Urinary bladder (tissue), 3 donors: ENCODE measurements at regions not wholly inside any gene's neighbourhood (a gene's known extent, or its start where the extent isn't known, plus 50 kb on each side); places are given as distances from the start of the nearest gene placed in this dataset.
A peak's percentile ranks its signal among the peaks of the same experiment; 100 is the strongest.

Experiments
- DNase-seq: peaks from one replicate; pipeline ENCODE4 v3.0.0-alpha.2; 2015; ENCODE audit errors: extremely low spot score
- H3K27ac ChIP-seq: one replicate; pipeline ENCODE4 v1.5.1; 2013; ENCODE audit warnings: low read depth, mild to moderate bottlenecking, moderate library complexity
- H3K36me3 ChIP-seq: one replicate; pipeline ENCODE4 v1.6.1; 2013; ENCODE audit warnings: mild to moderate bottlenecking, moderate library complexity; ENCODE audit not compliant: insufficient read depth
- H3K4me1 ChIP-seq: one replicate; pipeline ENCODE4 v1.6.1; 2013; ENCODE audit warnings: mild to moderate bottlenecking, moderate library complexity; ENCODE audit not compliant: insufficient read depth
- H3K4me3 ChIP-seq: one replicate; pipeline ENCODE4 v1.5.1; 2013; ENCODE audit warnings: low read depth, low read length
- WGBS: extraction: QIAGEN DNeasy Blood & Tissue Kit; methylation state at CpG from one replicate; pipeline ENCODE4 v1.1.7; 2013; 5-methylcytosine and 5-hydroxymethylcytosine counted together
- donor health status: healthy with polysubstance abuse.
- donor health status: healthy.

- Histone ChIP-seq H3K4me1 (no peaks in the 10 kb centered on the region), H3K27ac (no peak overlapping the region), H3K4me3 (no peak overlapping the region), H3K36me3 (no peaks in the 10 kb centered on the region)
- 95% methylated on average over 1 of the region's 1 CpG for WGBS
- DNase-seq, result no peak
These were observed 406.9 kb upstream of the USP24 start for GRCh38 chr1:55622074-55622473.

- Histone ChIP-seq H3K4me1 (no peaks in the 10 kb centered on the region), H3K36me3 (no peaks in the 10 kb centered on the region), H3K27ac (no peak overlapping the region), H3K4me3 (no peak overlapping the region)
- DNase-seq, result no peak
- WGBS, result 100% methylated on average over 1 of the region's 1 CpG
These were observed 403.0 kb upstream of the USP24 start for GRCh38 chr1:55618199-55618598.

GRCh38 chr1:55617288-55617982 is 402.3 kb upstream of the USP24 start:
- 86% methylated on average over 2 of the region's 2 CpGs for WGBS
- Histone ChIP-seq H3K36me3 (no peaks in the 10 kb centered on the region), H3K4me3 (no peak overlapping the region), H3K4me1 (no peaks in the 10 kb centered on the region), H3K27ac (no peak overlapping the region)
- DNase-seq, result no peak

GRCh38 chr1:55612988-55613387 is 397.8 kb upstream of the USP24 start:
- Histone ChIP-seq H3K27ac (no peak overlapping the region), H3K36me3 (no peaks in the 10 kb centered on the region), H3K4me3 (no peak overlapping the region), H3K4me1 (no peaks in the 10 kb centered on the region)
- DNase-seq, result no peak
- 76% methylated on average over 2 of the region's 2 CpGs for WGBS

- no peaks in the 10 kb centered on the region for H3K36me3 ChIP-seq
- H3K4me3 ChIP-seq, result no peak overlapping the region
- H3K27ac ChIP-seq, result no peak overlapping the region
- no peaks in the 10 kb centered on the region for H3K4me1 ChIP-seq
- WGBS, result 79% methylated on average over 2 of the region's 2 CpGs
- DNase-seq, result no peak
These were observed 396.0 kb upstream of the USP24 start for GRCh38 chr1:55611123-55611522.

- no peaks in the 10 kb centered on the region for H3K4me1 ChIP-seq
- H3K4me3 ChIP-seq, result no peak overlapping the region
- no peak overlapping the region for H3K27ac ChIP-seq
- DNase-seq, result no peak
- 91% methylated on average over 3 of the region's 3 CpGs for WGBS
- no peaks in the 10 kb centered on the region for H3K36me3 ChIP-seq
These were observed 395.0 kb upstream of the USP24 start for GRCh38 chr1:55610203-55610602.

- H3K4me3 ChIP-seq, result no peak overlapping the region
- H3K27ac ChIP-seq, result no peak overlapping the region
- no peaks in the 10 kb centered on the region for H3K36me3 ChIP-seq
- no peak for DNase-seq
- H3K4me1 ChIP-seq, result no peaks in the 10 kb centered on the region
These were observed 394.5 kb upstream of the USP24 start for GRCh38 chr1:55609630-55610029.

- Histone ChIP-seq H3K27ac (no peak overlapping the region), H3K4me3 (no peak overlapping the region), H3K4me1 (no peaks in the 10 kb centered on the region), H3K36me3 (no peaks in the 10 kb centered on the region)
- 46% methylated on average over 3 of the region's 3 CpGs for whole genome bisulfite sequencing
- no peak for DNase-seq
These were observed 390.0 kb upstream of the USP24 start for GRCh38 chr1:55605155-55605554.

- no peaks in the 10 kb centered on the region for H3K4me1 ChIP-seq
- peak; percentile 40 for DNase-seq
- H3K36me3 ChIP-seq, result no peaks in the 10 kb centered on the region
- H3K4me3 ChIP-seq, result no peak overlapping the region
- no peak overlapping the region for H3K27ac ChIP-seq
- WGBS, result 50% methylated on average over 3 of the region's 3 CpGs
These were observed 389.6 kb upstream of the USP24 start for GRCh38 chr1:55604749-55605148.

- no peaks in the 10 kb centered on the region for H3K4me1 ChIP-seq
- no peak for DNase-seq
- H3K36me3 ChIP-seq, result no peaks in the 10 kb centered on the region
- H3K27ac ChIP-seq, result no peak overlapping the region
- no peak overlapping the region for H3K4me3 ChIP-seq
These were observed 389.0 kb upstream of the USP24 start for GRCh38 chr1:55604179-55604578.

GRCh38 chr1:55600242-55600641 is 385.1 kb upstream of the USP24 start:
- Histone ChIP-seq H3K4me3 (no peak overlapping the region), H3K36me3 (no peaks in the 10 kb centered on the region), H3K4me1 (no peaks in the 10 kb centered on the region), H3K27ac (no peak overlapping the region)
- no peak for DNase-seq

GRCh38 chr1:55597910-55598309 is 382.7 kb upstream of the USP24 start:
- Histone ChIP-seq H3K4me3 (no peak overlapping the region), H3K36me3 (no peaks in the 10 kb centered on the region), H3K4me1 (no peaks in the 10 kb centered on the region), H3K27ac (no peak overlapping the region)
- DNase-seq, result no peak
- WGBS, result 41% methylated on average over 2 of the region's 2 CpGs

- 94% methylated on average over 4 of the region's 4 CpGs for WGBS
- DNase-seq, result no peak
These were observed 379.5 kb upstream of the USP24 start for GRCh38 chr1:55594701-55595100.

GRCh38 chr1:55593298-55593697 is 378.1 kb upstream of the USP24 start:
- Histone ChIP-seq H3K27ac (no peak overlapping the region), H3K36me3 (no peaks in the 10 kb centered on the region), H3K4me3 (no peak overlapping the region), H3K4me1 (no peaks in the 10 kb centered on the region)
- DNase-seq, result no peak

More at GRCh38 chr1:55594701-55595100, 379.5 kb upstream of the USP24 start:
- Histone ChIP-seq H3K27ac (no peak overlapping the region), H3K36me3 (no peaks in the 10 kb centered on the region), H3K4me1 (no peaks in the 10 kb centered on the region), H3K4me3 (no peak overlapping the region)

GRCh38 chr1:55592122-55592521 is 377.0 kb upstream of the USP24 start:
- Histone ChIP-seq H3K27ac (no peak overlapping the region), H3K4me3 (no peak overlapping the region), H3K36me3 (no peaks in the 10 kb centered on the region), H3K4me1 (no peaks in the 10 kb centered on the region)
- WGBS, result 93% methylated on average over 2 of the region's 2 CpGs
- no peak for DNase-seq
